ENCODE measurements at regions not wholly inside any gene's neighbourhood (a gene's known extent, or its start where the extent isn't known, plus 50 kb on each side); places are given as distances from the start of the nearest gene placed in this dataset.

DNA sequence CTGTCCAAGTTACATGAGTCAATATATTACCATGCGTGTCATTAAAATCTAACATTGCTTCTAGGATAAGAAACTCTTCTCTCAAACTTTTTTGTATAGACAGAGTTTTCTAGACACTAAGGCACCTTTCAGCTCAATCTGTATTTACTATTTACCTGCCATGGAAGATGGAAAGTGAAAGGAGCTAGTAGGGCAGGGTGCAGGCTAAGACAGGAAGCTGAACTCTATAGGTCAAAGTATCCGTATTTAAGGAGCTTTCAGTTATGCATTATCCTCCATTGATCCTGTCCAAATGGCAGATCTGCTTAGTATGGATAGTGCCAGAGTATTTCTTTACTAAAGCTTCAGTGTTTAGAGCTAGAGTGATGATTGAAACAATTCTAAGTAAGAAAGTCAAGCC, 612.8 kb downstream of the IPMK start:
- TF ChIP-seq EZH2 (IDR thresholded peaks at IDR 0.05; ENCODE audit: borderline replicate concordance, low read length): no peak
- TF ChIP-seq, protein P1, sequence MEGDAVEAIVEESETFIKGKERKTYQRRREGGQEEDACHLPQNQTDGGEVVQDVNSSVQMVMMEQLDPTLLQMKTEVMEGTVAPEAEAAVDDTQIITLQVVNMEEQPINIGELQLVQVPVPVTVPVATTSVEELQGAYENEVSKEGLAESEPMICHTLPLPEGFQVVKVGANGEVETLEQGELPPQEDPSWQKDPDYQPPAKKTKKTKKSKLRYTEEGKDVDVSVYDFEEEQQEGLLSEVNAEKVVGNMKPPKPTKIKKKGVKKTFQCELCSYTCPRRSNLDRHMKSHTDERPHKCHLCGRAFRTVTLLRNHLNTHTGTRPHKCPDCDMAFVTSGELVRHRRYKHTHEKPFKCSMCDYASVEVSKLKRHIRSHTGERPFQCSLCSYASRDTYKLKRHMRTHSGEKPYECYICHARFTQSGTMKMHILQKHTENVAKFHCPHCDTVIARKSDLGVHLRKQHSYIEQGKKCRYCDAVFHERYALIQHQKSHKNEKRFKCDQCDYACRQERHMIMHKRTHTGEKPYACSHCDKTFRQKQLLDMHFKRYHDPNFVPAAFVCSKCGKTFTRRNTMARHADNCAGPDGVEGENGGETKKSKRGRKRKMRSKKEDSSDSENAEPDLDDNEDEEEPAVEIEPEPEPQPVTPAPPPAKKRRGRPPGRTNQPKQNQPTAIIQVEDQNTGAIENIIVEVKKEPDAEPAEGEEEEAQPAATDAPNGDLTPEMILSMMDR (conservative IDR thresholded peaks at IDR 0.05 in 1 of 2, IDR thresholded peaks at IDR 0.05 in 1 of 2; ENCODE audit: extremely low read depth in 1 of 2, insufficient read depth in 1 of 2, low read depth in 1 of 2, low read length in 2 of 2): no peak
